ENCODE measurements at regions not wholly inside any gene's neighbourhood (a gene's known extent, or its start where the extent isn't known, plus 50 kb on each side); places are given as distances from the start of the nearest gene placed in this dataset.
"Not testable (repeated sequence)": the region's sequence is repeated elsewhere in the genome, so short reads cannot be mapped to it uniquely, and the experiment has no call there.

DNA sequence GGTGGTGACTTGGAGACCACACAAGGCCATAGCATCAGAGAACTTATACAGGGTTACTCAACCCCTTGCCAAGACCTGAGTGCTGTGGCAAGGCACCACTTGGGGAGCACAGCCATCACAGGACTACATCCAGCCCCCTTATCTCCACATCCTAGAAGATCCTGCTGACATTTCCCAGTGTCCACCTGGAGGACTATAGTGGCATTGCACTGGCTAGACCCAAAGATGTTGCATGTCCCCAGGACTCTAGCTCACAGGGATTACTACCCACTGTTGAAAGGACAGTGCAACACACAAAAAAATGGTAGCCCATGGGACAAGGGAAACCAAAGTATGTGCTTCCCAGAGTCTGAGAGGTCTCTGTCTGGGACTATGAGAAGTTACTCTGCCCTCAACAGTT lies 411.1 kb upstream of the NUDT12 start:
- H3K4me3 ChIP-seq (ENCODE audit: low read length in 3 of 3) = no peak overlapping the region
- H3K9me3 ChIP-seq (ENCODE audit: control insufficient read depth in 3 of 3, low read length in 3 of 3) = peaks cover 0 to 4% (median 0%) of the 10 kb centered on the region in 3 donors
- H3K27ac ChIP-seq (ENCODE audit: low read depth, low read length) = no peak overlapping the region
- no peaks in the 10 kb centered on the region for H3K27me3 ChIP-seq (ENCODE audit: control insufficient read depth in 3 of 3, insufficient read depth in 3 of 3, low read length in 3 of 3)
- no peaks in the 10 kb centered on the region for H3K4me1 ChIP-seq (ENCODE audit: control insufficient read depth in 3 of 3, insufficient read depth in 3 of 3, low read length in 3 of 3)
- H3K9ac ChIP-seq (ENCODE audit: low read depth in 1 of 3, low read length in 3 of 3) = no peak overlapping the region
- no peaks in the 10 kb centered on the region for H3K36me3 ChIP-seq (ENCODE audit: control insufficient read depth in 3 of 3, insufficient read depth in 3 of 3, low read length in 3 of 3)

DNA sequence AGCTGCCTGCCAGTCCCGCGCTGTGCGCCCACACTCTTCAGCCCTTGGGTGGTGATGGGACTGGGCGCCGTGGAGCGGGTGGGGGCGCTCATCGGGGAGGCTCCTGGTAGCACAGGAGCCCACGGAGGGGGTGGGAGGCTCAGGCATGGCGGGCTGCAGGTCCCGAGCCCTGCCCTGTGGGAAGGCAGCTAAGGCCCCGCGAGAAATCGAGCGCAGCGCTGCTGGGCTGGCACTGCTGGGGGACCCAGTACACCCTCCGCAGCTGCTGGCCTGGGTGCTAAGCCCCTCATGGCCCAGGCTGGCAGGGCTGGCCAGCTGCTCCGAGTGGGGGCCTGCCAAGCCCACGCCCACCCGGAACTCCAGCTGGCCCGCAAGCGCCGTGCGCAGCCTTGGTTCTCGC lies 403.7 kb upstream of the NUDT12 start:
- not testable (repeated sequence) for H3K4me1 ChIP-seq (ENCODE audit: control insufficient read depth in 3 of 3, insufficient read depth in 3 of 3, low read length in 3 of 3); H3K27me3 ChIP-seq (ENCODE audit: control insufficient read depth in 3 of 3, insufficient read depth in 3 of 3, low read length in 3 of 3); H3K36me3 ChIP-seq (ENCODE audit: control insufficient read depth in 3 of 3, insufficient read depth in 3 of 3, low read length in 3 of 3); H3K27ac ChIP-seq (ENCODE audit: low read depth, low read length); H3K9ac ChIP-seq (ENCODE audit: low read depth in 1 of 3, low read length in 3 of 3); H3K4me3 ChIP-seq (ENCODE audit: low read length in 3 of 3); H3K9me3 ChIP-seq (ENCODE audit: control insufficient read depth in 3 of 3, low read length in 3 of 3)

DNA sequence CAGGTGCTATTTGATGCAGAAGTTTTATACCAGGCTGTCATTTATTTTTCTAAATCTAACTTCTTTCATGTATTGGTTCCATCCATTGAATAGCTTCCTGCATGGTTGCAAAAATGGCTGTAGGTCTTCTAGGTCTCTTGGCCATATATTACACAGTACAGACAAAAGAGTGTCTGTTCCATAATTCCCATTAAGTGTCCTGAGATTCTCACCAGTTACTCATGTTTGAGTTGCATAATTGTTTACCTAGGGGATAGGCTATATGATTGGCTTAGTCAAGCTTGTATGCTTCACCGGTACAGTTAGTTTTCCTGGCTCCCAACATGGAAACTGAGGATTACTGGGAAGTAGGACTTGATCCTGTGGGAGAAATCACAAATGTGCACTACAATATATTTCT lies 399.4 kb upstream of the NUDT12 start:
- Histone ChIP-seq H3K27me3 (ENCODE audit: control insufficient read depth in 3 of 3, insufficient read depth in 3 of 3, low read length in 3 of 3) (no peaks in the 10 kb centered on the region), H3K27ac (ENCODE audit: low read depth, low read length) (no peak overlapping the region), H3K4me3 (ENCODE audit: low read length in 3 of 3) (no peak overlapping the region), H3K4me1 (ENCODE audit: control insufficient read depth in 3 of 3, insufficient read depth in 3 of 3, low read length in 3 of 3) (no peaks in the 10 kb centered on the region), H3K9me3 (ENCODE audit: control insufficient read depth in 3 of 3, low read length in 3 of 3) (peaks cover 0 to 3% (median 0%) of the 10 kb centered on the region in 3 donors), H3K9ac (ENCODE audit: low read depth in 1 of 3, low read length in 3 of 3) (no peak overlapping the region), H3K36me3 (ENCODE audit: control insufficient read depth in 3 of 3, insufficient read depth in 3 of 3, low read length in 3 of 3) (no peaks in the 10 kb centered on the region)

DNA sequence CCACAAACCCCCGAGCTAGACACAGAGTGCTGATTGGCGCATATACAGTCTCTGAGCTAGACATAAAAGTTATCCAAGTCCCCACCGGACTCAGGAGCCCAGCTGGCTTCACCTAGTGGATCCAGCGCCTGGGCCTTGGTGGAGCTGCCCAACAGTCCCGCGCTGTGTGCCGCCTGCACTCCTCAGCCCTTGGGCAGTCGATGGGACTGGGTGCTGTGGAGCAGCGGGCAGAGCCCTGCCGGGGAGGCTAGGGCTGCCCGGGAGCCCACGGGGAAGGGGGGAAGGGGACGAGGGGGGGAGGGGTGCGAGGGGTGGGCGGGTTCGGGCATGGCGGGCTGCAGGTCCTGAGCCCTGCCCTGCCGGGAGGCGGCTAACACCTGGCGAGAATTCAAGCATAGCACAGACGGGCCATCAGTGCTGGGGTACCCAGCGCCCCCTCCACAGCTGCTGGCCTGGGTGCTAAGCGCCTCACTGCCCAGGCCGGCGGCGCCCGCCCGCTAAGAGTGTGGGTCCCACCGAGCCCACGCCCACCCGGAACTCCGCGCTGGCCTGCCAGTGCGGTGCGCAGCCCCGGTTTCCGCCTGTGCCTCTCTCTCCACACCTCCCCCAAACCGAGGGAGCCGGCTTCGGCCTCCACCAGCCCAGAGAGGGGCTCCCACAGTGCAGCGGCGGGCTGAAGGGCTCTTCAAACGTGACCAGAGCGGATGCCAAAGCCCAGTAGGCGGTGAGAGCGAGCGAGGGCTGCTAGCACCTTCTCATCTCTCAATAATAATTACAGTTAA lies 391.2 kb upstream of the NUDT12 start:
- Histone ChIP-seq H3K36me3 (ENCODE audit: control insufficient read depth in 3 of 3, insufficient read depth in 3 of 3, low read length in 3 of 3) (no peaks in the 10 kb centered on the region), H3K4me3 (ENCODE audit: low read length in 3 of 3) (no peak overlapping the region), H3K4me1 (ENCODE audit: control insufficient read depth in 3 of 3, insufficient read depth in 3 of 3, low read length in 3 of 3) (no peaks in the 10 kb centered on the region), H3K9me3 (ENCODE audit: control insufficient read depth in 3 of 3, low read length in 3 of 3) (no peaks in the 10 kb centered on the region), H3K9ac (ENCODE audit: low read depth in 1 of 3, low read length in 3 of 3) (no peak overlapping the region), H3K27me3 (ENCODE audit: control insufficient read depth in 3 of 3, insufficient read depth in 3 of 3, low read length in 3 of 3) (no peaks in the 10 kb centered on the region), H3K27ac (ENCODE audit: low read depth, low read length) (no peak overlapping the region)

DNA sequence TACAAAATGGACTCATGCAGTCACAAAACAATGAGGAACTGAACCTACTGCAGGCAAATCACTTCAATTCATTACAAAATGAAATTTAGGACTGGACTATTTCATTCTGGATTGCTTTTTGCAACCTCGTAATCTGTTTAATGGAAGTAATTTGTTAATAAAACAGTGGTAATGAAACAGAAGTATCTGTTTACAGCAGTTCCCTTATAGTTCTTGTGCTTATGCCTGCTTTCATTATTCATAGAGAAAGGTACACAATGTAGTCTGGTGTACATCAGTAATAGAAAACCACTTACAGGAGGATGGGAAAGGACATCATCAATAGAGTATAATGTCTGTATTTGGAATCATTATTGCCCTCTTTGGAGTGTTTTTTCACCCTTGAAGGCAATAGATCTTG lies 389.2 kb upstream of the NUDT12 start:
- Histone ChIP-seq H3K9me3 (ENCODE audit: control insufficient read depth in 3 of 3, low read length in 3 of 3) (no peaks in the 10 kb centered on the region), H3K27ac (ENCODE audit: low read depth, low read length) (no peak overlapping the region), H3K27me3 (ENCODE audit: control insufficient read depth in 3 of 3, insufficient read depth in 3 of 3, low read length in 3 of 3) (no peaks in the 10 kb centered on the region), H3K9ac (ENCODE audit: low read depth in 1 of 3, low read length in 3 of 3) (no peak overlapping the region), H3K36me3 (ENCODE audit: control insufficient read depth in 3 of 3, insufficient read depth in 3 of 3, low read length in 3 of 3) (no peaks in the 10 kb centered on the region), H3K4me1 (ENCODE audit: control insufficient read depth in 3 of 3, insufficient read depth in 3 of 3, low read length in 3 of 3) (no peaks in the 10 kb centered on the region), H3K4me3 (ENCODE audit: low read length in 3 of 3) (no peak overlapping the region)

DNA sequence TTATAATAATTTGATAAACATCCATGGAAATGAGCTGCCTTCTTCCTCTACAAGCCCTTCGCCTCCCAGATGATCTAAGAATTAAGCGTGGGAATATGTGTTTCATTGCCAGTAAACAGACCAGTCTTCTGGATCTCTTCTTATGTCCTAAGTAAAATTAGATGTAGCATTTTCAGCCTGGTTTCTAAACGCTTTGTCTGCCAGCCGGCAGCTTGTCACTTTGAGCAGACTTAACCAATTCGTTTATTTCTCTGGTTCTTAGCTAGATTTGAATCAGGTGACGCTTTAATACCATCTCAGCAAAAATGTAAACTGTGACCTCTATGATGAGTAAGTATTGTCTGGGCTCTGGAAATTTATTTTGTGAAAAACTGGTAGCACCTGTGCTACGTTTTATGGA lies 380.6 kb upstream of the NUDT12 start:
- H3K27ac ChIP-seq (ENCODE audit: low read depth, low read length) = no peak overlapping the region
- H3K27me3 ChIP-seq (ENCODE audit: control insufficient read depth in 3 of 3, insufficient read depth in 3 of 3, low read length in 3 of 3) = no peaks in the 10 kb centered on the region
- H3K4me1 ChIP-seq (ENCODE audit: control insufficient read depth in 3 of 3, insufficient read depth in 3 of 3, low read length in 3 of 3) = no peaks in the 10 kb centered on the region
- H3K9ac ChIP-seq (ENCODE audit: low read depth in 1 of 3, low read length in 3 of 3) = no peak overlapping the region
- no peaks in the 10 kb centered on the region for H3K9me3 ChIP-seq (ENCODE audit: control insufficient read depth in 3 of 3, low read length in 3 of 3)
- H3K36me3 ChIP-seq (ENCODE audit: control insufficient read depth in 3 of 3, insufficient read depth in 3 of 3, low read length in 3 of 3) = no peaks in the 10 kb centered on the region
- H3K4me3 ChIP-seq (ENCODE audit: low read length in 3 of 3) = no peak overlapping the region

DNA sequence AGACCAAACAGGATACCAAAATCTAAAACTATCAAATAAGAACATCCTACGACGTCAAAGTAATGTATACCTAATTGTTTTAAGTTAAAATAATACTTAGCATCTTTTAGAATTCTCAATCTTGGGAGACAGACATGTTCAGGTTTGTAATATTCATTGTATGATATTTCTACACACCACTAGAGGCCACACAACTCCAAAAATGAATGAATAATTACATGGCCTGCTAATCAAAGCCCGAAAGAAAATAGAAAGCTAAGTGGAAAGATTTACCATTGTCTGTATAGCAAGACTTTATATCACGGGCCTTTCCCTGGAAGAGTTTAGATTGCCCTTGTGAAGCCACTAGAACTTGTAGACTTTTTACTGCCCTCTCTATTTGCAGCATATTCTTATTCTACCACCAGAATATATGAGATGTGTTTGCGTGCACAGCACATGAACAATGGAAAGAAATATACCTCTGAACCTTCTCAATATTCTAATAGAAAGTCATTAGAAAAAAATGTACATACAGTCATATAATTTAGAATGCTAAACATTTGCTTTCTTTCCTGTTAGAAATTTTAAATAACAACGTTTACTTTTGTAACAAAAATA lies 380.1 kb upstream of the NUDT12 start:
- Histone ChIP-seq H3K27me3 (ENCODE audit: control insufficient read depth in 3 of 3, insufficient read depth in 3 of 3, low read length in 3 of 3) (no peaks in the 10 kb centered on the region), H3K36me3 (ENCODE audit: control insufficient read depth in 3 of 3, insufficient read depth in 3 of 3, low read length in 3 of 3) (no peaks in the 10 kb centered on the region), H3K9ac (ENCODE audit: low read depth in 1 of 3, low read length in 3 of 3) (no peak overlapping the region), H3K4me3 (ENCODE audit: low read length in 3 of 3) (no peak overlapping the region), H3K4me1 (ENCODE audit: control insufficient read depth in 3 of 3, insufficient read depth in 3 of 3, low read length in 3 of 3) (no peaks in the 10 kb centered on the region), H3K27ac (ENCODE audit: low read depth, low read length) (no peak overlapping the region), H3K9me3 (ENCODE audit: control insufficient read depth in 3 of 3, low read length in 3 of 3) (no peaks in the 10 kb centered on the region)

DNA sequence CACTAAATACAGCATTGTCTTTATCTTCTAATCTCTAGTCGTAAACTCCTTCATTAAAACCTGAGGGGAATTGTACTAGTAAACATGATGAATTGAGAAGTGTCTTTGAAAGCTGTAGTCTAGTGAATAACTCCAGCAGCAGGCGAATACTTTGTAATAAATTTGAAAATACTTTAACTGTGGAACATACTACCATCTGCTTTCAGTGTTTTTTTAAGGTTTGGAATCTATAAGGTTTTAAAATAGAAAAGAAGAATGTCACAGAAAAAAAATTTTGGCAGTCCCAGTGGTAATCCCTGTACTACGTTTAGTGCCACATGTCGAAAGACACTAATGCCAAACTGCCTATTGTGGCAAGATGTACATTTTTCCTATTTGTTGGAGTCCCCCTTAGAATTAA lies 379.0 kb upstream of the NUDT12 start:
- Histone ChIP-seq H3K4me1 (ENCODE audit: control insufficient read depth in 3 of 3, insufficient read depth in 3 of 3, low read length in 3 of 3) (no peaks in the 10 kb centered on the region), H3K4me3 (ENCODE audit: low read length in 3 of 3) (no peak overlapping the region), H3K9ac (ENCODE audit: low read depth in 1 of 3, low read length in 3 of 3) (no peak overlapping the region), H3K27me3 (ENCODE audit: control insufficient read depth in 3 of 3, insufficient read depth in 3 of 3, low read length in 3 of 3) (no peaks in the 10 kb centered on the region), H3K9me3 (ENCODE audit: control insufficient read depth in 3 of 3, low read length in 3 of 3) (no peaks in the 10 kb centered on the region), H3K36me3 (ENCODE audit: control insufficient read depth in 3 of 3, insufficient read depth in 3 of 3, low read length in 3 of 3) (no peaks in the 10 kb centered on the region), H3K27ac (ENCODE audit: low read depth, low read length) (no peak overlapping the region)

DNA sequence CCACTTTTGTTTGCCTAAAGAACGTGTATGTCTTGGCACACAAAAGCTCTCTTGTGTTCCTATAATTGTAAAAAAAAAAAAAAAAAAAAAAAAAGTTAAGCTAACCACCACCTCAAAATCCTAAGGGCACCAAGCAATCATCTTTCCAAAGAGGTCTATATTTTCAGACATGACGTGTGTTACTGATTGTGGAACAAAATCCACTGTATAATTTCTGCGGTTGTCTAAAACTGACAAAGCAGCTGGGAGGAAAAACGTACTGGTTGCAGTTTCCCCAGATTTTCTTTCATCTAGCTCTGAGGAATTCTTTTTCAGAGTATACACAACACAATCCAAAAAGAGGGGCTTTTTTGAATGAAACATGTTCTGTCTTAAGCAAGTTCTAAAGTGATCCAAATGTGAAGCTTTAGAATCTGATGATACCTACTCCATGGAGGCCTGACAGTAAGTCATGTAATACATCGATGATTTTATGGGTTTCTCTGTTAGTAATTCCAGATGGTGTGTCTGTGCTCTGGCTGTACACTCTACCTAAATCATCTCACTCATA lies 375.6 kb upstream of the NUDT12 start:
- H3K4me1 ChIP-seq (ENCODE audit: control insufficient read depth in 3 of 3, insufficient read depth in 3 of 3, low read length in 3 of 3) = no peaks in the 10 kb centered on the region
- H3K9ac ChIP-seq (ENCODE audit: low read depth in 1 of 3, low read length in 3 of 3) = no peak overlapping the region
- no peak overlapping the region for H3K27ac ChIP-seq (ENCODE audit: low read depth, low read length)
- H3K27me3 ChIP-seq (ENCODE audit: control insufficient read depth in 3 of 3, insufficient read depth in 3 of 3, low read length in 3 of 3) = no peaks in the 10 kb centered on the region
- no peaks in the 10 kb centered on the region for H3K36me3 ChIP-seq (ENCODE audit: control insufficient read depth in 3 of 3, insufficient read depth in 3 of 3, low read length in 3 of 3)
- no peaks in the 10 kb centered on the region for H3K9me3 ChIP-seq (ENCODE audit: control insufficient read depth in 3 of 3, low read length in 3 of 3)
- H3K4me3 ChIP-seq (ENCODE audit: low read length in 3 of 3) = no peak overlapping the region

DNA sequence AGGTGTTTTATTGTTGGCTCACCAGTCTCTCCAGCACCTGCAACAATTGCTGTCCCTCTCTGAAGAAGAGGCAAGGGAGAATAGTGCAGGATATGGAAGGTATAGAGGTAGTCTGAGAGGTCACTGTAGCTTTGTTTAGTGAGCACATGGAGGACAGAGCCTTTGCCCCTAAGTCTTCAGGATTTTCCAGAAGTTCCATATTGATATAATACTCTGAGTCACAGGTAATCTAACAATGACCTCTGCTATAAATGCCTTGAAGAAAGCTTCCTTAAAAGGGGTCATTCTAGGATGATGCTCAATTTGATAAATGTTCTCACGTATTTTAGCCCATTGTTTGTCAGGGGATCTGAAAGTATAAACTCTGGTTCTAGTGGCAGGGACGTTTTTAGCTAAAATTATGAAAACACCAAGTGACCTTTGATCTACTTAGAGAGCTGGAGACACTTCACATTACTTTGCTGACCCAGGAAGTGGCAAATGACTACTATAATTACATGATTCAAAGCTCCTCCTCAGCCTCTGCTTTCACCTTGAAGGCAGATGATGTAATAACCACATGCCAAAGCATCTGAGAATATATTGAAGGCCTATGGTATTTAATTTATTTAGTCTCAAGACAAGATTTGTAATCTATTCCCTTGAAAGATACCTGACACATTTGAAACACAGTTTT lies 366.9 kb upstream of the NUDT12 start:
- Histone ChIP-seq H3K36me3 (ENCODE audit: control insufficient read depth in 3 of 3, insufficient read depth in 3 of 3, low read length in 3 of 3) (no peaks in the 10 kb centered on the region), H3K9ac (ENCODE audit: low read depth in 1 of 3, low read length in 3 of 3) (no peak overlapping the region)

More for the DNA sequence above, 366.9 kb upstream of the NUDT12 start:
- H3K9me3 ChIP-seq (ENCODE audit: control insufficient read depth in 3 of 3, low read length in 3 of 3) = no peaks in the 10 kb centered on the region
- H3K4me3 ChIP-seq (ENCODE audit: low read length in 3 of 3) = no peak overlapping the region
- H3K27ac ChIP-seq (ENCODE audit: low read depth, low read length) = no peak overlapping the region
- H3K27me3 ChIP-seq (ENCODE audit: control insufficient read depth in 3 of 3, insufficient read depth in 3 of 3, low read length in 3 of 3) = no peaks in the 10 kb centered on the region
- no peaks in the 10 kb centered on the region for H3K4me1 ChIP-seq (ENCODE audit: control insufficient read depth in 3 of 3, insufficient read depth in 3 of 3, low read length in 3 of 3)
